Embryonic facial prominence (tissue), 1 donor: ENCODE measurements at regions not wholly inside any gene's neighbourhood (a gene's known extent, or its start where the extent isn't known, plus 50 kb on each side); places are given as distances from the start of the nearest gene placed in this dataset.

ENCODE experiments used
- DNase-seq: peaks from one replicate; pipeline ENCODE4 v3.0.0-alpha.2; 2016; ENCODE audit errors: extremely low spot score

- DNase-seq: no peak
These were observed 1013.3 kb upstream of the SEMA6D start for GRCh38 chr15:46703871-46704637.

DNA sequence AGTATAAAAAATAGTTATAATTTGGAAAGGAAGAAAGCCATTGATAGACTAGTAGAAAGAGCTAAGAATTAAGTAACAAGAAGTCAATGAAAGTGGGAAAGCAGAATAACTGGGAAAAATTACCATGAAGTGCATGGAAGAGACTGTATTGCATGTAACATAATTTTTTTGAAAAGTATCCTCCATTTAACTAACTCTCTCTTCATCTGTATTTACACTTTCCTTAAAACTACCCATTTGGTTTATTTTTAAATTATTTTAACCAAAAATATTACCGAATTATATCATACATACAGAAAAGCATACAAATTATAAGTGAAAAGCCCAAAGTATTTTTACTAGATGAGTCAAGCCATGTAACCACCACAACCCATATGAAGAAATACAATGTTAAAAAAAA is 1009.9 kb upstream of the SEMA6D start:
- no peak for DNase-seq

DNA sequence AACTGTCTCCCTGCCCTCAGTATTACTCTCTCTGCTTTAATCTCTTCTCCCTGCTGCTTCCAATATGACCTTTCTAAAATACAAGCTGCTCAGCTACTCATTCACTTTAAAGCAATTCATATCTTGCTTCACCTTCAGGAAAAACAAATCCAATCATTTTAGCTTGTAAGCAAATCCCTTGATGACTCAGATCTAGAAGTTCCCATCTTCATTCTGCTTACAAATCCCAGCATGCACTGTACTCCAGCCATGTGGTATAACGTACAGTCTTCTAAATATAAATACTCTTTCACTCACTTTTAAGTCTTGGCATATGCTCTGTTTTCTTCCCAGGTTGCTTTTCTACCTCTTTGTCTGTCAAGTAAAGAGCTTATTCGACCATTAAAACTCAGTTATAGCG is 1009.1 kb upstream of the SEMA6D start:
- no peak for DNase-seq

DNA sequence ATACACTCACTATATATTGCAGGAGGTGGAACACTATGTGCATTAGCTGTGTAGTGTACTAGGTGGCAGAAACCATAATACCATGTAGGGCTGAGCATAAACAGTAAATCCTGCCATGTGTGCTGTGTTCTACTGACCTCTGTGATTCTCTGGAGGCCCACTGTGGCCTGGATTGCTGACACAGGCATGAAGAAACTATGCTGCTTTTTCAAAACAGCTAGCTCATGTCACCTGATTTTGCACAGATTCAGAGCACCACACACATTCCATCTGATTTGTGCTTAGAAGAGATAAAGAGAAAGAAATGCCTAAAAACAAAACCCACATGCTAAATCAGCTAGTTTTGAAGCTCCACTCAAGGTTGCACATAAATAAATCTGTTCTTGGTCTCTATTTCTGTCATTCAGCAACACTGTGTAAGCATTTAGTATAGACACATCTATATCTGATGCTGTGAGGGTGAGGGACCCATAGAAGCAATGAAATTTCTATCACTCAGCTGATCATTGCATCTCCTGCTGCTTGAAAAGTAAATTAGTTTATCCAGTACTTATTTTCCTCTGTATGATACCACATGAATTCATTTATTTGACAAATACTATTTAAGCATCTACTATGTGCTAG is 1007.7 kb upstream of the SEMA6D start:
- no peak for DNase-seq

DNA sequence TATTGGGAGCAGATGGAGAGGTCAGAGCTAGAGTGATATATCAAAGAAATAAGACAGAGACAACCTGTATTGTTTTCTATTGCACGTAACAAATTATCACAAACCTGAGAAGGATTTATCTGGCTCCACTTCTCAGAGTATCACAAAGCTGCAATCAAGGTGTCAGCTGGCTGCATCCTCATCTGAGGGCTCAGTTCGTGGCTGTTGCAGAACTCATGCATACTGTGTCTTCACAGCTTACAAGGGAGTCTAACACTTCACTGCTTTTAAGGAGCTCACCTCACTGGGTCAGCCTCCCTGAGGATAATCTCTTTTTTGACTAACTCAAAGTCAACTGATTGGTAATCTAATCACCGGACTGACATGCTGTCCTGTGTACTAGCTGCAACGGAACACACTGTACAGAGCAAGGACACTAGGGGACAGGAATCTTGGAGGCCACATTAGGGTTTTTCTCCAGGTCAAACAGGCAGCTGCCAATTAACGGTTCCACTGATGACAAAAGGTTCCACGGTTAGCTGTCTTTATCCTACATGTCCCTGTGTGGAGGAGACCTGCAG is 1006.8 kb upstream of the SEMA6D start:
- no peak for DNase-seq

GRCh38 chr15:46713045-46713444 is 1004.3 kb upstream of the SEMA6D start:
- DNase-seq: no peak

- no peak for DNase-seq
These were observed 1002.4 kb upstream of the SEMA6D start for GRCh38 chr15:46714950-46715349.

DNA sequence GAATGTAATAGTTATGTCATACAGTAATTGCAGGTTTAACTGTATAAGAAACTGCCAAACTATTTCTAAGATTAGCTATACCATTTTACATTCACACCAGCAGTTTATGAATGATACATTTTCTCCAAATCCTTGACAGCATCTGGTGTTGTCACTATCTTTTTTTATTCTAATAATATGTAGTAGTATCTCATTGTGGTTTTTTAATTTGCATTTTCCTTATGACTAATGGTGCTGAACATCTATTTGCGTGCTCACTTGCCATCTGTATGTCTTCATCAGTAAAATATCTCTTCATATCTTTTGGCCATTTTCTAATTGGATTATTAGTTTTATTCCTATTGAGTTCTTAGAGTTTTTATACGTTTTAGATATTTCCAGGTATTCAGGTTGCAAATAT is 994.0 kb upstream of the SEMA6D start:
- no peak for DNase-seq

DNA sequence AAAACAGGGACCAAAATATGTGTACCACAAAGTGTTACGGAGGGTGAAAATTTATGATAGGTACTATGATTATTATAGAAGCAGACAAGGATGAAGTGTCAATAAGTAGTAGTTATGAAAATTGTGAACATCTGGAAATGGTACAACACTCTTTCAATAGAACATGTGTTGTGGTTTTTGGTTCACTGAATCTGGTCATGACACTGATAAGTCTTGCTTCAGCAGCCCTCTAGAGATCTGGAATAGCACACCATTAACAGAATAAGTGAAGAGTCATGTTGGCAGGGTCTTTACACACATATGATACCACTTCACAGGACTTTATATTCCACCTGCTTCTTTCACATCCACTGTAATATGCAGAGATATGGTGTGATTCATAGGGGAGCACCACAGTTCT is 985.2 kb upstream of the SEMA6D start:
- DNase-seq: no peak

GRCh38 chr15:46735115-46735514 is 982.2 kb upstream of the SEMA6D start:
- no peak for DNase-seq

DNA sequence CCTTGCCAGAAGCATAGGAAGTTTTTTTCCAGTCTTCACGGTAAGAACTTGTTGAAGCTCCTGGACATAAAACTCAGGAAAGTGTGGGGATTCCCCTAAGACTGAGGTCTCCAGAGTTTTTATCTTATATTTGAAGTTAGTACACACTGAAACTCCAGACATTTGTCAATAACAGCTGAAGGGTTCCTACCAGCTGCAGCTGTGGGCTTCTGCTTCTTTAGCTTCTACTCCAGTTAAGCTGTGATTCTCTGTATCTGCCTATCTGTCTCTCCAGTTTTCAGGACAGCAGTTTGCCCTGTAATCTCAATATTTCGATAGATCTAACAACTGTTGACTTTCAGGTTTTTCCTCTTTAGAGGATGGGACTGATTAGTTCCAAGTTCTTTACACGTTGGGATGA is 966.0 kb upstream of the SEMA6D start:
- no peak for DNase-seq

GRCh38 chr15:46753946-46754345 is 963.4 kb upstream of the SEMA6D start:
- DNase-seq: no peak

DNA sequence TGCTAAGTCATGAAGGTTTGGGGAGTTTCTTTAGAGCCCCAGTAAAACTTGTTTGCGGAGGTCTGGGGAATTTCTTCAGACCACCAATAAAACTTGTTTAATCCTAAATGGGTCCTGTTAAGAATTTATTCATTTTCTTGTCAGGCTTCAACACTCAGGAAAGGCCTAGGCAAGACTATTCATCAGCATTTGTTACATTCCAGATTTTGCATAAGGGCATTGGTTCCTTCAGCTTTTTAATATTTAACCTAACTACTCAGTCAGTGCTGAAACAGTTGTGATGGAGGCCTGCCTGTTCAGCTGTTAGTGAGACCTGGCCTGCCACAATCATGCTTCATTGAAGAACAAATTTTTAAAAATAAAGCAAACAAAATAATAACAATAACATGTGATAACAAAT is 954.2 kb upstream of the SEMA6D start:
- no peak for DNase-seq

DNA sequence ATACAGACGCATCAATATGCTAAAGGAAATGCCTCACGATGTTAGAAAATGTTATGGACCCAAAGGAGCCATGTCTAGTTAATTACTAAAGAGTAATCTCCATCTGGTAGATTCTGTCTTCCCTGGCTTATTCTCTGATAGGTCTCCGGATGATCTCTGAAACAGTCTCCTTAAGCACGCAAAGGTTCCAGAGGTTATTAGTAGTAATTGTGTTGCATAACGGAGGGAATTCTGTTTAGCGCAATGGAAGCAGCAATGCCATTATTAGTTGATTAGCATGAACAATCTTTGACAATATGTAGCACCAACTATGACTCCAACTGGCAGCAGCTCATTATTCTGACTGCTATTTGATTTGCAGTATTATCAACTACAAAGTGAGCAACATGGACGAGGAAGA is 952.5 kb upstream of the SEMA6D start:
- no peak for DNase-seq

GRCh38 chr15:46766021-46766420 is 951.3 kb upstream of the SEMA6D start:
- DNase-seq: no peak

DNA sequence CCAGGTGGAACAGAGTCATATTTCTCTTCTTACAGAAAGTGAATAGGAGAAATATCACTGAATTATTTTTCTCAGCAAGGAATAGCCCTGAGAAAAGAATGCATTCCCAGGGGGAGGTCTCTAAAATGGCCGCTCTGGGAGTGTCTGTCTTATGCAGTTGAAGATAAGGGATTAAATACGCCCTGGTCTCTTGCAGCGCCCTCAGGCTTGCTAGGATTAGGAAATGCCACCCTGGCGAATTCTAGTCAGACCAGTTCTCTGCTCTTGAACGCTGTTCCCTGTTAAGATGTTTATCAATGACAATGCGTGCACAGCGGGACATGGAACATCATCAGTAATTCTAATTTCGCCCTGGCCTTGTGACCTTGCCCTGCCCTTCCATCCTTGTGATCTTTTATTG is 949.0 kb upstream of the SEMA6D start:
- no peak for DNase-seq

GRCh38 chr15:46773016-46773415 is 944.3 kb upstream of the SEMA6D start:
- DNase-seq: no peak

- no peak for DNase-seq
These were observed 938.4 kb upstream of the SEMA6D start for GRCh38 chr15:46778876-46779275.

DNA sequence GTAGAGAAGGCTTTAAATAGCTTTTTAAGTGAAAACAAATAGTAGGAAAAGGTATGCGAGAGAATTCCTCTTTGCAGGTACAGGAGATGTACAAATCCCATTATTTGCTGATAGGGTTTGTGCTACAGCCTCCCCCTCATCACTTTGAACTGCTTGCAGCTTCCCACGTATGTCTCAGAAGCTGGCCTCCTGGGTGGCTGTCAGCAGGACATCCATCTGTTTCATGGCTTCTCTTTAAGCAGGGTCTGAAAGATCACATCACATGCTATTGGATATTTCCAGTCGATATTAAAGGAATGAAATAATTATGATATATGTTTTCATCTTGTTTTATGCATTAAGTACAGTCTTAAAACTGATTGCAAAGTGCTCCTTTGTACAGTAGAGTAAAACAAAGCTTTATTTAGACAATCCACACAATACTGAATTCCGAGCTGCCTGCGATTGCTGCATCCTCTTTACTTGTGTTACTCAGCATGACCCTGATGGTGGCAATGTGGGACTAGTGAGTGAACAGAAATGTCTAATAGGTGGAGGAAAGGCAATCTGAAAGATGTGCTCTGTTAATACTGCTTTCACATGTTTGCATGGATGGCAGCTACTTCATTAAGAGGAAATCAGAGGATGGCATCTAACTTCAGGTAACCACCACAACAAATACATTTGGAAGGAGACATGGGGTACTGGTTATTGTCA is 930.6 kb upstream of the SEMA6D start:
- no peak for DNase-seq

GRCh38 chr15:46795685-46796084 is 921.6 kb upstream of the SEMA6D start:
- no peak for DNase-seq

- DNase-seq: no peak
These were observed 908.5 kb upstream of the SEMA6D start for GRCh38 chr15:46808834-46809233.

GRCh38 chr15:46815240-46815639 is 902.1 kb upstream of the SEMA6D start:
- DNase-seq: no peak

DNA sequence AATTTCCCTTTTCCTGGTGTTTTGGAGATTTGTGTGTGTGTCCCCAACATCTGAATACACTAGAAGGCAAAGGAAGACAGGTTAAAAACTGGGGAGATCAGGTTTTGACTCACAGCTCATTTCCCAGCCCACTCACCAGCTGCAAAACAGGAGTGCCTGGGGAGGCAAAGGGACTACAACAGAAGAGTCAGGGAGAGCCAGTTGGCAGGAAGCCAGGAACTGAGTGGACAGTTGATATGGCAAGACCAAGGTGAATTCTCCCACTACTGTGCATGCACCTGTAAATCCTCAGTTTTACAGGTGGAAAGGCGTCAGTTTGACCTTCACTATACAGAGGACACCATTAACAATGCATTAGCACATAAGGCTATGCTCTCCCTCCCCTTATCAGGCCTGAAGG is 901.5 kb upstream of the SEMA6D start:
- no peak for DNase-seq
